ENCODE measurements at regions not wholly inside any gene's neighbourhood (a gene's known extent, or its start where the extent isn't known, plus 50 kb on each side); places are given as distances from the start of the nearest gene placed in this dataset.
"Not testable (repeated sequence)": the region's sequence is repeated elsewhere in the genome, so short reads cannot be mapped to it uniquely, and the experiment has no call there.

- Histone ChIP-seq H3K27me3 (no peaks in the 10 kb centered on the region), H3K4me3 (ENCODE audit: low read depth, low read length) (no peak overlapping the region), H3K9me3 (no peaks in the 10 kb centered on the region), H3K36me3 (no peaks in the 10 kb centered on the region), H3K4me1 (no peaks in the 10 kb centered on the region)
- DNase-seq = no peak
- no peak for TF ChIP-seq CTCF (IDR thresholded peaks at IDR 0.05; ENCODE audit: low read depth, low read length)
Measured at GRCh38 chr1:115153966-115154557, 64.8 kb upstream of the TSPAN2 start.

- not testable (repeated sequence) for H3K9me3 ChIP-seq; DNase-seq; H3K4me3 ChIP-seq (ENCODE audit: low read depth, low read length); H3K4me1 ChIP-seq; H3K27me3 ChIP-seq; H3K36me3 ChIP-seq
Measured at GRCh38 chr1:115147928-115148327, 58.6 kb upstream of the TSPAN2 start.

GRCh38 chr1:115145226-115145625 is 55.9 kb upstream of the TSPAN2 start:
- no peak for TF ChIP-seq CTCF (IDR thresholded peaks at IDR 0.05; ENCODE audit: low read depth, low read length)
- Histone ChIP-seq H3K4me3 (ENCODE audit: low read depth, low read length) (no peak overlapping the region), H3K36me3 (no peaks in the 10 kb centered on the region), H3K4me1 (no peaks in the 10 kb centered on the region), H3K27me3 (no peaks in the 10 kb centered on the region; the same call in 1 of the 2 replicates), H3K9me3 (no peaks in the 10 kb centered on the region)
- no peak for DNase-seq

GRCh38 chr1:115144176-115144575 is 54.9 kb upstream of the TSPAN2 start:
- Histone ChIP-seq H3K9me3 (no peaks in the 10 kb centered on the region), H3K36me3 (no peaks in the 10 kb centered on the region), H3K4me3 (ENCODE audit: low read depth, low read length) (no peak overlapping the region), H3K4me1 (no peaks in the 10 kb centered on the region), H3K27me3 (no peaks in the 10 kb centered on the region; the same call in 1 of the 2 replicates)
- no peak for DNase-seq
- no peak for TF ChIP-seq CTCF (IDR thresholded peaks at IDR 0.05; ENCODE audit: low read depth, low read length)

- no peak for DNase-seq
- H3K4me1 ChIP-seq = no peaks in the 10 kb centered on the region
- H3K4me3 ChIP-seq (ENCODE audit: low read depth, low read length) = no peak overlapping the region
- no peaks in the 10 kb centered on the region for H3K36me3 ChIP-seq
- no peak for TF ChIP-seq CTCF (IDR thresholded peaks at IDR 0.05; ENCODE audit: low read depth, low read length)
- H3K9me3 ChIP-seq = no peaks in the 10 kb centered on the region
- H3K27me3 ChIP-seq = no peaks in the 10 kb centered on the region; the same call in 1 of the 2 replicates
Measured at GRCh38 chr1:115142616-115143015, 53.3 kb upstream of the TSPAN2 start.

- no peak for DNase-seq
- H3K4me3 ChIP-seq (ENCODE audit: low read depth, low read length) = no peak overlapping the region
- H3K36me3 ChIP-seq = no peaks in the 10 kb centered on the region
- no peaks in the 10 kb centered on the region for H3K4me1 ChIP-seq
- H3K27me3 ChIP-seq = no peaks in the 10 kb centered on the region; the same call in 1 of the 2 replicates
- TF ChIP-seq CTCF (IDR thresholded peaks at IDR 0.05; ENCODE audit: low read depth, low read length) = no peak
- no peaks in the 10 kb centered on the region for H3K9me3 ChIP-seq
Measured at GRCh38 chr1:115141145-115141454, 51.8 kb upstream of the TSPAN2 start.
